HEK293 (cell line): ENCODE measurements at regions not wholly inside any gene's neighbourhood (a gene's known extent, or its start where the extent isn't known, plus 50 kb on each side); places are given as distances from the start of the nearest gene placed in this dataset.
A peak's percentile ranks its signal among the peaks of the same experiment; 100 is the strongest.

Experiments used
- CTCF ChIA-PET: fragments of 350-600 bp; formaldehyde crosslinking; extraction: SDS; loops from one replicate; lab custom pipeline; 2021; ENCODE audit warnings: antibody characterized with exemption; lab: Yijun Ruan, JAX
- POLR2A ChIA-PET: fragments of 300-600 bp; formaldehyde crosslinking; extraction: SDS; loops from one replicate; lab custom pipeline; 2020; ENCODE audit warnings: antibody characterized with exemption, inconsistent platforms; lab: Yijun Ruan, JAX
- H3K27ac ChIP-seq: fragments of 200-500 bp; sonication (Bioruptor generic); 2 replicates; pipeline ENCODE4 v1.5.1; 2014; ENCODE audit warnings: low read depth, low read length, control low read depth, inconsistent platforms; ENCODE audit errors: extremely low read depth
- H3K36me3 ChIP-seq, 2 experiments: fragments of 200-500 bp in 1 of 2; sonication (Bioruptor generic) in 1 of 2; 1 replicate in 1 of 2; 2 replicates in 1 of 2; pipeline ENCODE4 v1.5.1; 2014 to 2017; ENCODE audit warnings: inconsistent platforms in 2 of 2, low read length in 2 of 2; ENCODE audit not compliant: control insufficient read depth in 2 of 2, insufficient read depth in 1 of 2
- H3K4me1 ChIP-seq: fragments of 200-500 bp; sonication (Bioruptor generic); 2 replicates; pipeline ENCODE4 v1.5.1; 2014; ENCODE audit warnings: mild to moderate bottlenecking, low read length, inconsistent platforms; ENCODE audit not compliant: control insufficient read depth, insufficient read depth
- H3K4me3 ChIP-seq: 2 replicates; pipeline ENCODE4 v1.5.1; 2011; ENCODE audit warnings: low read depth, mild to moderate bottlenecking, control low read depth, low read length, moderate library complexity
- H3K9me3 ChIP-seq: fragments of 200-500 bp; sonication (Bioruptor generic); 2 replicates; pipeline ENCODE4 v1.5.1; 2014; ENCODE audit warnings: low read depth, low read length, inconsistent platforms; ENCODE audit not compliant: control insufficient read depth, insufficient read depth
- KLF1 ChIP-seq: fragments of 450-650 bp; formaldehyde crosslinking; IDR thresholded peaks from 2 replicates; pipeline ENCODE4 v1.5.1; 2016; ENCODE audit warnings: missing biosample characterization, missing genetic modification characterization
- KLF8 ChIP-seq: fragments of 450-650 bp; formaldehyde crosslinking; IDR thresholded peaks from 2 replicates; pipeline ENCODE4 v1.5.1; 2016; ENCODE audit warnings: missing biosample characterization, missing genetic modification characterization
- RBAK ChIP-seq: fragments of 450-650 bp; formaldehyde crosslinking; IDR thresholded peaks from 2 replicates; pipeline ENCODE4 v1.5.1; 2016; ENCODE audit warnings: missing biosample characterization, missing genetic modification characterization
- SCRT1 ChIP-seq: fragments of 450-650 bp; formaldehyde crosslinking; IDR thresholded peaks from 2 replicates; pipeline ENCODE4 v1.5.1; 2016; ENCODE audit warnings: missing biosample characterization, missing genetic modification characterization, borderline replicate concordance
- SCRT2 ChIP-seq: fragments of 450-650 bp; formaldehyde crosslinking; IDR thresholded peaks from 2 replicates; pipeline ENCODE4 v1.5.1; 2016; ENCODE audit warnings: missing biosample characterization, missing genetic modification characterization
- YY2 ChIP-seq: fragments of 450-650 bp; formaldehyde crosslinking; IDR thresholded peaks from 2 replicates; pipeline ENCODE4 v1.5.1; 2016; ENCODE audit warnings: missing biosample characterization, missing genetic modification characterization
- ZBTB1 ChIP-seq: fragments of 450-650 bp; formaldehyde crosslinking; IDR thresholded peaks from 2 replicates; pipeline ENCODE4 v1.5.1; 2016; ENCODE audit warnings: missing biosample characterization, missing genetic modification characterization
- ZBTB8A ChIP-seq: fragments of 450-650 bp; formaldehyde crosslinking; IDR thresholded peaks from 2 replicates; pipeline ENCODE4 v1.5.1; 2016; ENCODE audit warnings: missing biosample characterization, missing genetic modification characterization
- ZFP3 ChIP-seq: fragments of 450-650 bp; formaldehyde crosslinking; IDR thresholded peaks from 2 replicates; pipeline ENCODE4 v1.5.1; 2016; ENCODE audit warnings: low read depth, missing biosample characterization, missing genetic modification characterization
- ZNF10 ChIP-seq: fragments of 450-650 bp; formaldehyde crosslinking; IDR thresholded peaks from 2 replicates; pipeline ENCODE4 v1.5.1; 2017; ENCODE audit warnings: missing biosample characterization, missing genetic modification characterization
- ZNF155 ChIP-seq: fragments of 450-650 bp; formaldehyde crosslinking; IDR thresholded peaks from 2 replicates; pipeline ENCODE4 v1.5.1; 2016; ENCODE audit warnings: missing biosample characterization, missing genetic modification characterization
- ZNF302 ChIP-seq: fragments of 450-650 bp; formaldehyde crosslinking; IDR thresholded peaks from 2 replicates; pipeline ENCODE4 v1.5.1; 2016; ENCODE audit warnings: missing biosample characterization, missing genetic modification characterization, low read depth
- ZNF37A ChIP-seq: fragments of 450-650 bp; IDR thresholded peaks from 2 replicates; pipeline ENCODE4 v1.5.1; 2018; ENCODE audit warnings: missing biosample characterization, missing genetic modification characterization
- ZNF473 ChIP-seq: fragments of 450-650 bp; formaldehyde crosslinking; IDR thresholded peaks from 2 replicates; pipeline ENCODE4 v1.5.1; 2017; ENCODE audit warnings: missing biosample characterization, missing genetic modification characterization
- ZNF501 ChIP-seq: fragments of 450-650 bp; formaldehyde crosslinking; IDR thresholded peaks from 2 replicates; pipeline ENCODE4 v1.5.1; 2016; ENCODE audit warnings: missing biosample characterization, missing genetic modification characterization
- ZNF623 ChIP-seq: fragments of 450-650 bp; formaldehyde crosslinking; IDR thresholded peaks from 2 replicates; pipeline ENCODE4 v1.5.1; 2016; ENCODE audit warnings: missing biosample characterization, missing genetic modification characterization
- ZNF776 ChIP-seq: fragments of 450-650 bp; formaldehyde crosslinking; IDR thresholded peaks from 2 replicates; pipeline ENCODE4 v1.5.0; 2017; ENCODE audit warnings: missing biosample characterization, missing genetic modification characterization, borderline replicate concordance
- ZNF792 ChIP-seq: fragments of 450-650 bp; formaldehyde crosslinking; IDR thresholded peaks from 2 replicates; pipeline ENCODE4 v1.5.1; 2016; ENCODE audit warnings: missing biosample characterization, missing genetic modification characterization
- TF ChIP-seq, protein P1 (sequence below): fragments of 450-650 bp; formaldehyde crosslinking; IDR thresholded peaks from 2 replicates; pipeline ENCODE4 v1.5.1; 2016; ENCODE audit warnings: missing biosample characterization, missing genetic modification characterization
- TF ChIP-seq, protein P2 (sequence below): fragments of 450-650 bp; formaldehyde crosslinking; IDR thresholded peaks from 2 replicates; pipeline ENCODE4 v1.5.1; 2016; ENCODE audit warnings: missing biosample characterization, missing genetic modification characterization
- TF ChIP-seq, protein P3 (sequence below): fragments of 450-650 bp; formaldehyde crosslinking; IDR thresholded peaks from 2 replicates; pipeline ENCODE4 v1.5.1; 2017; ENCODE audit warnings: missing biosample characterization, missing genetic modification characterization
- TF ChIP-seq, protein P4 (sequence below): fragments of 450-650 bp; formaldehyde crosslinking; IDR thresholded peaks from 2 replicates; pipeline ENCODE4 v1.5.1; 2016; ENCODE audit warnings: missing biosample characterization, missing genetic modification characterization

DNA sequence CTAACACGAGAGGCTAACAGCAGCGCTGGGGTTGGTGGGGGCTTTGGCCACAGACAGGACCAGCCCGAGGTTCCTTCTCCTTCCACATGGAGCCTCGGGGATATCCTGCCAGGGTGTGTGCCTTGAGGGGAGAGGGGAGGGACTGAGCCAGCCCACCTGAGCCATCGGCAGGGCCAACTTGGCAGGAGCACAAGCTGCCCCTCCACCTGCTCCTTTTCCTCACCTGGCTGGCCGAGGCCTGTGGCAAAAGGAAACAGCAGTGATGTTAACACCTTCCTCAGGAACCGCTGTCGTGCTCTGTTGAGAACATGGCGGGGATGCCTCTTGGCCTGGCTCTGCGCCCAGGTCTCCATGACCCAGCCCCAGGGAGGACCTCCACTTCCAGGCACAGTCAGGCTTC, 255.1 kb upstream of the PPP2R2D start (continued):
- TF ChIP-seq, protein P1, sequence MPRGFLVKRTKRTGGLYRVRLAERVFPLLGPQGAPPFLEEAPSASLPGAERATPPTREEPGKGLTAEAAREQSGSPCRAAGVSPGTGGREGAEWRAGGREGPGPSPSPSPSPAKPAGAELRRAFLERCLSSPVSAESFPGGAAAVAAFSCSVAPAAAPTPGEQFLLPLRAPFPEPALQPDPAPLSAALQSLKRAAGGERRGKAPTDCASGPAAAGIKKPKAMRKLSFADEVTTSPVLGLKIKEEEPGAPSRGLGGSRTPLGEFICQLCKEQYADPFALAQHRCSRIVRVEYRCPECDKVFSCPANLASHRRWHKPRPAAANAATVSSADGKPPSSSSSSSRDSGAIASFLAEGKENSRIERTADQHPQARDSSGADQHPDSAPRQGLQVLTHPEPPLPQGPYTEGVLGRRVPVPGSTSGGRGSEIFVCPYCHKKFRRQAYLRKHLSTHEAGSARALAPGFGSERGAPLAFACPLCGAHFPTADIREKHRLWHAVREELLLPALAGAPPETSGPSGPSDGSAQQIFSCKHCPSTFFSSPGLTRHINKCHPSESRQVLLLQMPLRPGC (tag by site-specific recombination): no peak
- TF ChIP-seq ZNF473 (tag by site-specific recombination) (no peak), ZNF623 (tag by site-specific recombination) (no peak), ZBTB1 (tag by site-specific recombination) (no peak), ZBTB8A (no peak), ZNF302 (tag by site-specific recombination) (no peak)

DNA sequence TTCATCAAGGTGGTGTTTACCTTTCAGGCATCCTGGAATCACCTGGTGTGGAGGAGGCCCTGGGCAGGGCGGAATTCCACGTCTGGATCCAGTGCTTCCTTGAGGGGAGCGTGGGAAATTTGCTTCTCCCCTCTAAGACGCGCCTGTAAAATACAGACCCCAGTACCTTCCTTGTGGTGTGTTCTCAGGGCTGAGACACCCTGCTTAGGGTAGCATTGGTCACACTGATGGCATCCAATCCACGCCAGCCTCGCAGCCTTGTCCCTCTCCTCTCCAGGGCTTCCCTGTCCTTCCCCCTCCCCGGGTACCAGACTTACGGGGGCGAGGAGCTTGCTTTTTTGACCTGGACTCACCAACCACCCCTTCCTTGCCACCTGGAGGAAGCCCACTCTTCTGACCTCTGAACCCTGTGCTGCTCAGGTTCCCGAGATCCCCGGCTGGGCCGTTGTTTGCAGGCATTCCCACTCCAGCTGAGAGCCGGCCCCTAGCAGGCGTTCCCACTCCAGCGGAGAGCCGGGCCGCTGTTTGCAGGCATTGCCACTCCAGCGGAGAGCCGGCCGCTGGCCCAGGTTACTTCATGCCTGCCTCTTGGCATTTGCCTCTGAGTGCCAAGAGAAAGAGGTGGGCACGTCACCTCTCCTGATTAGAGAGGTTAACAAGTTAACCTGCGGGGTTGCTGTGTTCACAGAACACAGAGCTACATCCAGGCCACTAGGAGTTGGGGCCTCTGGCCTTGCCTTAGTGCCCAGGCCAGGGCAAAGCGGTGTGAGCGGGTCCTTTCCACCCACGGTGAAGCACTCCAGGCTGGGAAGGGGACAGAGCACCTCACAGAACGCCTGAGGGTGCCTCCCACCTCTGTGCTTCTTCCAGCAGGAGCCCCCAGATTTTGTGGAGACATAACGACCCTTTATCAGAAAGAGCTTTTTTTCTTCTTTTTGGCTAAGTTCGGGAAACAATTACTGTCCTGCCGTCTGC, 254.0 kb upstream of the PPP2R2D start:
- ChIA-PET CTCF (no interaction called here), POLR2A (no interaction called here)
- TF ChIP-seq YY2 (tag by site-specific recombination) (no peak), ZNF37A (tag by site-specific recombination) (no peak), RBAK (tag by site-specific recombination) (no peak), KLF1 (no peak)
- Histone ChIP-seq H3K4me3 (no peak overlapping the region), H3K9me3 (no peaks in the 10 kb centered on the region), H3K27ac (no peak overlapping the region), H3K36me3 (no peaks in the 10 kb centered on the region), H3K4me1 (no peaks in the 10 kb centered on the region)

DNA sequence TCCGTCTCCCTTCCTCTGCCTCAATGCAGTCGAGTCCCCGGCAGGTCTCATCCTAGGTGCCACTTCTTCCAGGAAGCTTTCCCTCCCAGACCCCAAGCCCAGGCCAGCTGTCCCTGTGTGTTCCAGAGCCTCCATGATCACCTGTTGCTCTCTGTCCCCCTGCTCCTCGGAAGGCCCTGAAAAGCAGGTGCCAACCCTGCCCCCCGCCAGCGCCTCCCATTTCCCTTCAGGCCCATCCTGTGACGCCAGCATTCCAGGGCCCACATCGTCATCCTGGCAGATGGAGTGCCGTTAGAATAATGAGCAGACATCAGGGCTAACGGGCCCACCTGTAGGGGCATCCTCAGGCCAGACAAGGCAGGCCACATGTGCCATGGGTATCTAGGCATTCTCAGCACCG, 253.0 kb upstream of the PPP2R2D start:
- no peak overlapping the region for H3K27ac ChIP-seq
- no peak overlapping the region for H3K4me3 ChIP-seq
- ChIA-PET POLR2A (no interaction called here), CTCF (no interaction called here)
- no peaks in the 10 kb centered on the region for H3K4me1 ChIP-seq
- no peaks in the 10 kb centered on the region for H3K9me3 ChIP-seq
- TF ChIP-seq ZNF155 (tag by site-specific recombination) (no peak), ZFP3 (tag by site-specific recombination) (no peak), ZNF776 (tag by site-specific recombination) (no peak), ZNF623 (tag by site-specific recombination) (no peak), KLF8 (tag by site-specific recombination) (no peak), SCRT1 (tag by site-specific recombination) (0 out of 2 replicates have a peak, but pooled peaks have one; percentile 38), ZNF10 (tag by site-specific recombination) (no peak), ZNF501 (tag by site-specific recombination) (no peak), ZNF792 (no peak), SCRT2 (peak; percentile 77)
- TF ChIP-seq, protein P2, sequence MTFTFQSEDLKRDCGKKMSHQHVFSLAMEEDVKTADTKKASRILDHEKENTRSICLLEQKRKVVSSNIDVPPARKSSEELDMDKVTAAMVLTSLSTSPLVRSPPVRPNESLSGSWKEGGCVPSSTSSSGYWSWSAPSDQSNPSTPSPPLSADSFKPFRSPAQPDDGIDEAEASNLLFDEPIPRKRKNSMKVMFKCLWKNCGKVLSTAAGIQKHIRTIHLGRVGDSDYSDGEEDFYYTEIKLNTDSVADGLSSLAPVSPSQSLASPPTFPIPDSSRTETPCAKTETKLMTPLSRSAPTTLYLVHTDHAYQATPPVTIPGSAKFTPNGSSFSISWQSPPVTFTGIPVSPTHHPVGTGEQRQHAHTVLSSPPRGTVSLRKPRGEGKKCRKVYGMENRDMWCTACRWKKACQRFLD (tag by site-specific recombination): no peak
- TF ChIP-seq, protein P3, sequence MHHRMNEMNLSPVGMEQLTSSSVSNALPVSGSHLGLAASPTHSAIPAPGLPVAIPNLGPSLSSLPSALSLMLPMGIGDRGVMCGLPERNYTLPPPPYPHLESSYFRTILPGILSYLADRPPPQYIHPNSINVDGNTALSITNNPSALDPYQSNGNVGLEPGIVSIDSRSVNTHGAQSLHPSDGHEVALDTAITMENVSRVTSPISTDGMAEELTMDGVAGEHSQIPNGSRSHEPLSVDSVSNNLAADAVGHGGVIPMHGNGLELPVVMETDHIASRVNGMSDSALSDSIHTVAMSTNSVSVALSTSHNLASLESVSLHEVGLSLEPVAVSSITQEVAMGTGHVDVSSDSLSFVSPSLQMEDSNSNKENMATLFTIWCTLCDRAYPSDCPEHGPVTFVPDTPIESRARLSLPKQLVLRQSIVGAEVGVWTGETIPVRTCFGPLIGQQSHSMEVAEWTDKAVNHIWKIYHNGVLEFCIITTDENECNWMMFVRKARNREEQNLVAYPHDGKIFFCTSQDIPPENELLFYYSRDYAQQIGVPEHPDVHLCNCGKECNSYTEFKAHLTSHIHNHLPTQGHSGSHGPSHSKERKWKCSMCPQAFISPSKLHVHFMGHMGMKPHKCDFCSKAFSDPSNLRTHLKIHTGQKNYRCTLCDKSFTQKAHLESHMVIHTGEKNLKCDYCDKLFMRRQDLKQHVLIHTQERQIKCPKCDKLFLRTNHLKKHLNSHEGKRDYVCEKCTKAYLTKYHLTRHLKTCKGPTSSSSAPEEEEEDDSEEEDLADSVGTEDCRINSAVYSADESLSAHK: no peak
- TF ChIP-seq, protein P4, sequence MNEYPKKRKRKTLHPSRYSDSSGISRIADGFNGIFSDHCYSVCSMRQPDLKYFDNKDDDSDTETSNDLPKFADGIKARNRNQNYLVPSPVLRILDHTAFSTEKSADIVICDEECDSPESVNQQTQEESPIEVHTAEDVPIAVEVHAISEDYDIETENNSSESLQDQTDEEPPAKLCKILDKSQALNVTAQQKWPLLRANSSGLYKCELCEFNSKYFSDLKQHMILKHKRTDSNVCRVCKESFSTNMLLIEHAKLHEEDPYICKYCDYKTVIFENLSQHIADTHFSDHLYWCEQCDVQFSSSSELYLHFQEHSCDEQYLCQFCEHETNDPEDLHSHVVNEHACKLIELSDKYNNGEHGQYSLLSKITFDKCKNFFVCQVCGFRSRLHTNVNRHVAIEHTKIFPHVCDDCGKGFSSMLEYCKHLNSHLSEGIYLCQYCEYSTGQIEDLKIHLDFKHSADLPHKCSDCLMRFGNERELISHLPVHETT (tag by site-specific recombination): no peak
- H3K36me3 ChIP-seq: no peaks in the 10 kb centered on the region
